Activated naive CD4-positive, alpha-beta T cell (primary cell): ENCODE measurements at regions not wholly inside any gene's neighbourhood (a gene's known extent, or its start where the extent isn't known, plus 50 kb on each side); places are given as distances from the start of the nearest gene placed in this dataset.
"Not testable (repeated sequence)": the region's sequence is repeated elsewhere in the genome, so short reads cannot be mapped to it uniquely, and the experiment has no call there.

ENCODE experiments used
- DNase-seq, 4 experiments: peaks; one replicate each; lab custom pipeline; 2025; lab: John Stamatoyannopoulos, UW

DNA sequence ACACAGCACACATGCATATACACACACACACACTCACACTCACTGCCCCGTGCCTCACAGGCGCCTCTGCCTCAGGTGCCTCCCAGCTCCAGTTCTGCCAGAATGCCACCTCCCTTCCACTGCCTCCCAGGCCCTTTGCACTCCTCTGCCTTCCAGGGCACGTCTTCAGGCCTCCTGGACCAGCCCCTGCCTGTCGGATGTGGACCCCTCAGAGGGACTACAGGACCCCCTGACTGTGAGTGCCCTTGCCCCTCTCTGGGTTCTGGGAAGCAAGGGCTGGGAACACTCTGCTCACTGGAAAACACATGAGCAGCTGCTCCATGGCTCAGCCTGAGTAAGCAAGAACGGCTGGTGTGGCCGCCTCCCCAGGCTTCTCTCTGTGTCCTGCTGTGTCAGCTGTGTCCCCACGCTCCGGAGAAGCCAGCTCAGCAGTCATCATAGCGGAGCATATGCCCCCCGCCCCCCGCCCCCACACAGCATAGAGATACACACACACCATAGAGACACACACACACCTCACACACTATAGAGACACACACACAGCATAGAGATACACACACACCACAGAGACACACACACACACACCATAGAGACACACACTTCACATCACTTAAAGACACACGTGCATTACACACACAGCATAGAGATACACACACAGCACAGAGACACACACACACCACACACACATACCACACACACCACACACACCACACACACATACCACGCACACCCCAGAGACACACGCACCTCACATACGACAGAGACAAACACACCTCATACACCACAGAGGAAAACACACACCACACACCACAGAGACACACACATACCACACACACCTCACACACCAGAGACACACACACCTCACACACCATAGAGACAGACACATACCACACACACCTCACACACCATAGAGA is 271.3 kb downstream of the CYRIA start:
- no peak for DNase-seq

DNA sequence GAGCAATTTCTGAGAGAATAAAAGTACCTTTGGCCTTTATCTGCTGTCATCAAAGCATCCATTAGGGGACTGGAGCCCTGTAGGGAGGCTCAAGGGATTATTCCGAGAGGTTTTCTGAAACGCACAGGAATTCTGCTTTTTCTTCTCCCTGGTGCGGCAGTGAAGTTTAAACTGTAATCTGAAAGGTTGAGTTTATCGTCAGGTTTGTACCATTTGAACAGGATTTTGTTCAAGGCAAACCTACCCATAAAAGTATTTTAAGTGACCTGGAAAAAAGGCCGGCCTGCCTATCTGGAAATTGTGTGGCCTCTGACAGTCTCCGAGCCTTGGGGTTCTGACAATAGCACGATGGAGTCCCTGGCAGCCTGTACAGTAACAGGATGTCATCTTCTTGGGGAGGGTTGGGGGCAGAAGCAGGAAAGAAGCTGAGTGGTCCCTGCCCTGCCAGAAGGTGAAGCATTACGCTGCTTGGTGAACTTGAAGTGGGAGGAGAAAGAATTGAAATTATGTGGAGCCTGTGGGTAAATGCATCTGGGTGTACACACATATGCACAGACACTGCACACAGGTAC is 272.0 kb downstream of the CYRIA start:
- DNase-seq: no peak

DNA sequence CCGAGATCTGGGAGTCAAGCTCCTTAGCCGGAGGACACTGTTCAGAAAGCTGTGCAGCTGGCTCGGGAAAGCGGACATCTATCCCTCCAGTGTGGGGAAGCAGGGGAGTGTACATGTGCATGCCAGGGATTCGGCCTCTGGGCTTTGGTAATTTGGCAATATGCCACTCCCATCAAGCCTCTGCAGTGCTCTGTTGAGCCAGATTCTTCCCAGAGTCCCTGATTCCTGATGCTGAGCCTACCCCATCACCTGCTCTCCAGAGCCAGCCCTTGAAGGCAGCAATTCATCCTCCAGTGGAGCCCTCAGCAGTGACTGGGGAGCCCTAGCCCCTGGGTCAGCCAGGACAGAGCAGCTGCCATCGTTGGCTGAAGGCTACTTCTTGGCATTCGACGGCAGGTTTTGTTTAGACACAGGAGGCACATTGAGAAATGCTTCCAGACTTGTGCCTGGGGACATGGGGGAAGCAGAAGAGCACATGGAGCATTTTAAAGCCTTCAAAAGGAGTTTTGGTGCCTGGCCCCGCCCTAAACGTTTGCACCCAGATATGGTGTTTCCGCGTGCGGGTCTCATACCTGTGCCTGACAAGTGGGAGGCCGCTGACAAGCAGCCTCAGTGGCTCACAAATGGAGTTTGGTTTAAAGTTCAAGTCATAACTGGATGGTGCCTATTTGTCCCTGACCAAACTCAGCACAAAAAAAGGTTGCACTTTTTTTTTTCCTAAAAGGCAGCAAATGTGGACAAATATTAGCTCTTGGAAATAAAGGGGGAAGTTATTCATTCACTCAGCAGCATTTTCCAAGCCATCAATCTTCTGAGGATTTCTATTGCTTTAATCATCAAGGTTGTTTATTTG is 272.8 kb downstream of the CYRIA start:
- no peak for DNase-seq

DNA sequence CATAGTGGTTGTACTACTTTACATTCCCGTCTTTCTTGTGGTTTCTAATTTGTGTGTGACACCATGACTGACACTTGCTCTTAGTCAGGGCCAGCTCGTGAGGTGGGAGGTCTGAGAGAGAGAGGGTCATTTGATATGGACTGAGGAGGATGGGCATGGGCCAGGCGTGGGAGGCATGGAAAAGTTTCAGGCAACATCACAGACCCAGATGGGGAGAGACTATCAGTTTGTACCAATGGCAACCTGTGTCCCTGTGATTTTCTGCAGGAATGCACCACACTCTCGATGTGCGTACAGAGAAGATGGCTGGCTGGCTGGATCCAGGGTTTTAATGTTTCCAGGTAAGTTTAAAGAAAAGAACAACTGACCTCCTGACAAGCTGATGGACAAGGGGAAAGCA is 273.6 kb downstream of the CYRIA start:
- no peak for DNase-seq

DNA sequence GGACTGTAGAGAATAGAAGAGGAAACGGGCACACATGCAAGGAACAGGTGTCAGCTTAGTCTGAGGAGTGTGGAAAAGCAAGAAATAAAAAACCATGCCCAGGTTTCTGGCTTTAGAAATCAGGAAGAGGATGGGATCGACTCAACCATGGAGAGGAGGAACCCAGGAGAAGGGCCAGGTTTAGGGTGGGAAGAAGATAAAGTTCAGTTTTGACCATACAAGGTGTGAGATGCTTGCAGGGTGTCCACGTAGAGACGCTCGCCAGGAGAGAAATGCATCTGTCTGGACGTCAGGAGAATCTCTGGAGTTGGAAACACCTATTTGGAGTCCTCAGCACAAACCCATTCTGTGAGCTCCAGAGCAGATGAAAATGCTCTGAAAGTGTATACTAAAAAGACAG is 275.1 kb downstream of the CYRIA start:
- DNase-seq: no peak

DNA sequence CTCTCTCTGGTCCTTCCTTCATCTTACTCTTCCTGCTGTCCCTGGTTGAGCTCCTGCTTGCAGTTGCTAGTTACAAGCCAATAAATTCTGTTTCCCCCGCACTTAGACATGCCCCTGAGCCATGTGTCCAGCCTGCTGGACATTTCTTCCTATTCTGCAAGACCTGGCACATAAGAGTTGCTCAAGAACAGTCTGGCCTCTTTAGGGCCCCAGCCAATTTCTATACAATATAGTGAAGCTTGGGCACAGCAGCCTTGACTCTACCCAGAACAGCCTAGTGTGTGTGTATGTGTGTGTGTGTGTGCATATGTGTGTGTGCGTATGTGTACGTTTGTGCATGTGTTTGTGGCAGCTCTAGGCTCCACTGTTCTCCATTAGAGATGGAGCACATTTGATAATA is 276.0 kb downstream of the CYRIA start:
- DNase-seq: no peak

DNA sequence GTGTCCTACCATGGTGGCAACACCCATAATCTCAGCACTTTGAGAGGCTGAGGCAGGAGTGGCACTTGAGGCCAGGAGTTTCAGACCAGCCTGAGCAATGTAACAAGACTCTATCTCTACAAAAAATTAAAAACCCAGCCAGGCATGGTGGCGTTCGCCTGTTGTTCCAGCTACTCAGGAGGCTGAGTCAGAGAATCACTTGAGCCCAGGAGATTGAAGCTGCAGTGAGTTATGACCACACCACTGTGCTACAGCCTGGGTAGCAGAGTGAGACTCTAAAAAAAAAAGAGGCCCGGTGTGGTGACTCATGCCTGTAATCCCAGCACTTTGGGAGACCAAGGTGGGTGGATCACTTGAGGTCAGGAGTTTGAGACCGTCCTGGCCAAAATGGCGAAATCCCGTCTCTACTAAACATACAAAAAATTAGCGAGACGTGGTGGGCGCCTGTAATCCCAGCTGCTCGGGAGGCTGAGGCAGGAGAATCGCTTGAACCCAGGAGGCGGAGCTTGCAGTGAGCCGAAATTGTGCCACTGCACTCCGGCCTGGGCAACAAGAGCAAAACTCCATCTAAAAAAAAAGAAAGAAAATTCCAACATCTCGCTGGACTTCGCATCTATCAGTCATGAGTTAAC is 277.3 kb downstream of the CYRIA start:
- DNase-seq: not testable (repeated sequence)

DNA sequence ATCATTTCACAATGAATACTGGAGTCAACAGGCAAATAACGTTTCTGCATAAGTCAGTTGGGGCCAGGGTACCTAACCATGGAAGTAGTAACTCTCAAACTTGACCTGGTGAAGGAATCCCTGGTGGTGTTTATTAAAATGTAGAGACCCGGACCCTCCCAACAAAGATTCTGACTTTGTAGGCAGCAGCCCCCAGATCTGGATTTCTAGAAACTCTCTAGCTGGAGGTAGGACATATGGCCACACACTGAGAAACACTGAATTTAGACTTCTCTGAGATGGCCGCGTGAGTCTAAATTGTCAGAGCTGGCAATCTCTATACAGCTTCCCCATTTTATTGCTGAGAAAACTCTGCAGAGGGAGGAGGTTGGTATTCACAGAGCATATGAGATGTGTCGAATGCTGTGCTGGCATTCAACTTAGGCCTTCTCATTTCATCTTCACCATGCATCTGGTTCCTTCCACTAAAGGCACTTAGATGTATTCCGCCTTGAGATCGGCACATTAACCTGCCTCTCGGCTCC is 278.1 kb downstream of the CYRIA start:
- DNase-seq: no peak

DNA sequence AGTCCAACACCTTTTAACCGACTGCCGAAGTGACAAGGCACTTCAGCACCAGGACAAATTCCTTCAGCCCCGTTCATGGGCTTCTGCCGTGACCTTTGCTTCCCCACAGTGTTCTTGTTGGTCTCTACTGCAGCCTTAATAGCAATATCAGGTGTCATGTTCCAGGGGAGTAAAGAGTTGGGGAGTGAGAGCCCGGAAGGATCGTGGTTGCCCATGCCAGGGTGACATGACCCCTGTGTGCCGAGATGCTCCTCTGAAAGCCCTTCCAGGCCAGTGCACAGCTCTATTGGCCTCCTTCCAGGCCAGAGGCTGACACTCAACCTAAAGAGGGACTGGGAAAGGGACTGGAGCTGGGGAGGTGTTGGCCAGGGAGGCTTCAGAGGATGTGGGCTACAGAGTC is 279.2 kb downstream of the CYRIA start:
- no peak for DNase-seq

DNA sequence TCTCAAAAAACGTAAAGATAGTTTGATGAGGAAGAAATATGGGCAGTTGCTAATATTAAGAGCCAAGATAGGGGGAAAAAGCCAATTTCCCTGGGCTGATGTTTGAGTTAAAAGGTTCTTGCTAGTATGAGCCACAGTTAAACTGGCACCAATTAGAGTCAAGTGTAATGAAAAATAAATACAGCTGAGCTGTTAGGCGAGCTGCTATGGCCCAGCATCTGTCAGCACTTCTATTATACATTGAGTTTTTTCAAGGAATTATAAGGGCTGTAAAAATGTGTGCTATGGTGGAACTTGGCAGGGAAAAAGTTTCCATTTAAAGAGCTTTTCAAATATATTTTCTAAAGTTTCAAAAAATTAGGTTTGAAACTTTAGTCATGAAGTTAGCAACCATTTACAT is 279.6 kb downstream of the CYRIA start:
- DNase-seq: no peak

DNA sequence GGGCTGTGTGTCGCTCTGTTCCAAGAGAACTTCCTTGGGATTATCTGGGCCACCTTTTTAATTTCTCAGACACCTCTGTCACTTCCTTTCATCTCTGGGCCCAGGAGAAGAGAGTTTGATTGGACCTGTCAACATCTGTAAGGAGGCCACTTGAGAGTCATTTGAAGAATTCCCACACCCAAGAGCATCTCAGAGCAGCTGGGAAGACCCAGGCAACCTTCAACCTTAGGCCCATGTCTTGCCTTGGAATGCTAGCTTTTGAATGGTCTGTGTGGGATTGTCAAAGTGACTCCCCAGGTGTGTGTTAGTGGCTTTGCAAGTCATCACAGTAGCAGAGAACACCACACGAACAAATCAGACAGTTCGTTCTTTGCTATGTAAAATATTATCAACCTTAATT is 280.3 kb downstream of the CYRIA start:
- no peak for DNase-seq

DNA sequence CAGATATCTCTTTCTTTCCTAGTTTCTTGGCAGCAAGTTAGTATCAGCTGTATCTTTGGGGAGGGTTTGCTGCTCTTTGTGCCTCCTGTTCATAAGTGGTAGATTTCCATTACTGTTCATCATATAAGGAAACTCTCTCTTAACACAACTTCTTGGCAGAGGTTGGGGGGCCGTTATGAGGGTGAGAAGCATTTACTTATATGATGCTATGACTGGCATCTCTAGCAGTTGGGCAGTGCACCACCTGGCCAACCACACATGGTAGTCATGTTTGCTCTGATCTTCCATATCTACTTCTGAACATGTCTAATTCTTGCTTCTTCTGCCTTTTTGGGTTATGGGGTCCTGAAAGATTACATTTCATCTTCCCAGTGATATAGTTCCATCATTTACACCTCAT is 282.2 kb downstream of the CYRIA start:
- DNase-seq: no peak

DNA sequence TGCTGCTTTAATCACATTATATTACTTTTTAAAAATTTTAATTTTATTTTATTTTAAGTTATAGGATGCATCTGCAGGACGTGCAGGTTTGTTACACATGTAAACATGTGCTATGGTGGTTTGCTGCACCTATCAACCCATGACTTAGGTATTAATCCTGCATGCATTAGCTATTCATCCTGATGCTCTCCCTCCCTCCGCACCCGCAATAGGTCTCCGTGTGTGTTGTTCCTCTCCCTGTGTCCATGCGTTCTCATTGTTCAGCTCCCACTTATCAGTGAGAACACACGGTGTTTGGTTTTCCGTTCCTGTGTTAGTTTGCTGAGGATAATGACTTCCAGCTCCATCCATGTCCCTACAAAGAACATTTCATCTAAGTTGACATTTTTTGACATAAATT is 283.2 kb downstream of the CYRIA start:
- DNase-seq: no peak

DNA sequence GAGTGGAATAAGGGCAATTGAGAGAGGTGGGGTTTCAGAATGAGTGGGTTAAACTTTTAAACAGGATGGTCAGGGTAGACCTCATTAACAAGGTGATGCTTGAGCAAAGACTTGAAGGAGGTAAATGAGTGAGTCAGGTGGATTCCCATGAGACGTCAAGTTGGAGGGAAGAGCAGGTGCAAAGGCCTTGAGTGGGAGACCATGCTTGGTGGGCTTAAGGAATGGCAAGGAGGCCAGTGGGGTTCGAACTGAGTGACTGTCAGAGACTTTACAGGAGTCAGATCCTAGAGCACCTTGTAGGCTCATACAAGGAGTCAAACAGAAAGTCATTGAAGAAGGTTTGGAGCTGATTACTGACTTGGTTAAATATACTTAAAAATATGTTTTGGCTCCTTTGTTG is 284.1 kb downstream of the CYRIA start:
- no peak for DNase-seq

DNA sequence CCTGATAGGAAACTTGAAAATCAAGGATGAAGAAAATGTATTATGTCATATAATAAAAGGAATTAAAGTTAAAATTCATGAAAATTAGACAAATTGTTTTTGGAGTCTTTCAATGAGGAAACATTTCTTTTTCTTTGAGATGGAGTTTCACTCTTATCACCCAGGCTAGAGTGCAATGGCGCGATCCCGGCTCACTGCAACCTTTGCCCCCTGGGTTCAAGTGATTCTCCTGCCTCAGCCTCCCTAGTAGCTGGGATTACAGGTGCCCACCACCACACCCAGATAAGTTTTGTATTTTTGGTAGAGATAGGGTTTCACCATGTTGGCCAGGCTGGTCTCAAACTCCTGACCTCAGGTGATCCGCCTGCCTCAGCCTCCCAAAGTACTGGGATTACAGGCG is 285.7 kb downstream of the CYRIA start:
- DNase-seq: not testable (repeated sequence)

DNA sequence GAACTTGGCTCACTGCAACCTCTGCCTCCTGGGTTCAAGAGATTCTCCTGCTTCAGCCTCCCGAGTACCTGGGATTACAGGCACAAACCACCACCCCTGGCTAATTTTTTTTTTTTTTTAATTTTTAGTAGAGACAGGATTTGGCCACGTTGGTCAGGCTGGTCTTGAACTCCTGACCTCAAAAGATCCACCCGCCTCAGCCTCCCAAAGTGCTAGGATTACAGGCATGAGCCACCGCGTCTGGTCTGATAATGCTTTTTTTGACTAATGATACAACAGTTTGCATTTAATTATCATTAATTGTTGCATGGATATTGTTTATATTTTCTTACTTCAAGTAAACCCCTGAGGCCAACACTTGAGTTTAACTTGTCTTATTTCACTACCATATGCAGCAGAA is 286.6 kb downstream of the CYRIA start:
- DNase-seq: not testable (repeated sequence)

DNA sequence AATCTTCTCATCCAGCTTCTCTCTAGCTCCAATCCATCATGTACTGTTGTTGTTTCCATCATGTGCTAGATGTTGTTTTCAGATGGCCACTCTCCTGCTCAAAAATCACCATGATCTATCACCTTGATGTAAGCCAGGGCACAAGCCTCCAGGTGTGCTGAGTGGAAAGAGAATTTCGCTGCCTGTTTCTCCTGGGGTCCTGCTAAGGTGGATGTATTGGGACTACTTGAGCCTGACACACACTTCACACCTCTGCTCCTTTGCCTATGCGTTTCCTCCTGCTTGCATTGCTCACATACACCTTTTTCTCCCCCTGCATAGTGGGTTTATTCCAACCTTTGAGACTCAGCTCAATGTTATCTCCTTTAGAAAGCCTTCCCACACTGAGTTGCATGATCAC is 287.6 kb downstream of the CYRIA start:
- DNase-seq: no peak

DNA sequence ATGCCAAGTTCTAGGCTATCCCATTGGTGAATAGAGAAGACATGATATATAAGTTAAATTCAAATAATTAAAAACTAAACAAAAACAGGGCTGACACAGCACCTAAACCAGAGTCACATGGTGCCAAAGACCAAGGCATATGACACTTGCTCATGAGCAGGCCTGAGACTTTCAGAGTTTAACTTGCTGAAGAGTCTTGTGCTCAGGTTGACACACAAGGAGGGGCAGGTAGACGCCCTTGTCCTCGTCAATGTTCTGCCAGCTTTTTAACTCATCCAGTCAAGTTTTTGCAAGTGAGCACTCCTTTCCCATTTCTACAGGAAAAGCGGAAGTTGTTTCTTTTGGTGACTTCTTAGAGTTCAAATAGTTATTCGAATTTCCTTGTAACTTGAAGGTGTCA is 289.7 kb downstream of the CYRIA start:
- no peak for DNase-seq

DNA sequence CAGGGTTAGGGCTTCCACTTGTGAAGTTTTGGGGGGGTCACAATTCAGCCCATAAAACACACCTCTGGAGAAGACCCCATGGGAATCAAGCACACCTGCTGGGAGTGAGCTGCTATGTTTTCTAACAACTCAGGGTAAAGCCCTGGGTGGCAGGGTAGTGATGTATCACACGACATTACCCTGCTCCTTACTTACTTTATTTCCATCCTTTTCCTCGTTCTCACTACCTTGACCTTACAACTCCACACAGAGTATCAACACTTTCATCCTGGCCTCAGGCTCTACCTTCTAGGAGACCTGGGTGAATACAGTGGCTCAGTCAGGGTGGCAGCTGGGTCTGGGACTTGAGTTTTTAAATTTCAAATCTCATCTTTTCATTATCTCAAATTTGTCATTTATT is 290.3 kb downstream of the CYRIA start:
- no peak for DNase-seq

DNA sequence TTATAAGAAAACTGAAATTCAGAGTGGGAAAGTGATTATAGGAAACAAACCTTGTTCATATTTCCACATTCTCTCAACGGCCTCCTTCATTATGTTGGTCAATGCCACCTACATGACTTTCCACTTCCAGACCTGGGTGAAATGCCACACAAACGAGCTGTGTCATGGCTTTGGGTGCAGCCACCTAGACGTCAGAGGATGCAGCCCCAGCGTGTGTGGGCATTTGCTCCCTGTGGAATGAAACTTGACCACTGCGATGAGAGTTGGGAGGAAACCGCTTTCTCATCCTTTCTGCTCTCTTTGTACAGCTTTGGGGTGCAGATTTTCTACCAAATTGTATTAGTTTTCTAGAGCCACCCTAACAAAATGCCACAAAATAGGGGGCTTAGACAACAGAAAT is 291.0 kb downstream of the CYRIA start:
- DNase-seq: no peak

DNA sequence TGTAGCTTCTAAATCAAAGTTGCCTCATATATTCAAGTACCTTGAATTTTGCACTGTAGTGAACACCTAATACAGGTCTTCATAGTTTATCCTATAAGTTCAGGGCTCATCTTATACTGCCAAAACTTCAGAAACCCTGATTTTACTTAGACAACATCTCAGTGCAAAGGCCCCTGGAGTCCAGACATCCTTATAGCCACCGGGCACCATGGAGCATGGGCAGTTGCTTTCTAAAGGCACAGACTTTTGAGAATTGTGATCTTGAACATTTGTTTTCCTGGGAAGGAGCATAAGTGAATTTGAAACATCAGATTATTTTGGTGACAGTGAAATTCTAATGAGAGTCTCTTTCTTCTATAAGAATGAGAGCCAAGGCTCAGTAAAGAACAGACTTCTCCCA is 292.3 kb downstream of the CYRIA start:
- no peak for DNase-seq

DNA sequence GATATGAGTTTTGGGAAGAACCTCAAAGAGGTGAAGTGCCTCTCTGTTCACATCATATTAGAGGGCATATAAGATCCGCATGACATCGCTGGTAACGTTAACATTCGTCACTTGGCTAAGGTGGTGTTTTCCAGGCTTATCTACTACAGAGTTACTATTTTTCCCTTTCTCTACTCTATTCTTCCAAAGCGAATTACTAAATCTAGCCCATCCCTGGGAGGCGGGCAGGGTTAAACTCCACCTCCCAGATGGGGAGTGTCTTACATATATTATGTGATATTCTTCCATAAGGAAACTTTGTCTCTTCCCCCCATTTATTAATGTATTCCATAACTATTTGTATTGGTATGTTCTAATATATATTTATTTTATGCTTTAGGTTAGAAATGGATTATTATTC is 293.9 kb downstream of the CYRIA start:
- DNase-seq: no peak
